K562 (cell line): ENCODE measurements at regions not wholly inside any gene's neighbourhood (a gene's known extent, or its start where the extent isn't known, plus 50 kb on each side); places are given as distances from the start of the nearest gene placed in this dataset.

Experiments used
- ADNP ChIP-seq: fragments of 200-800 bp; sonication (Bioruptor generic); IDR thresholded peaks from 2 replicates; pipeline ENCODE4 v1.6.1; 2016; ENCODE audit warnings: missing genetic modification characterization, missing compliant biosample characterization
- ATF2 ChIP-seq: sonication (generic); formaldehyde crosslinking; IDR thresholded peaks from 2 replicates; pipeline ENCODE4 v1.8.1; 2022; ENCODE audit warnings: missing genetic modification reagents
- CTCF ChIP-seq, 3 experiments: IDR thresholded peaks in 2 of 3; conservative IDR thresholded peaks in 1 of 3; 2 replicates each; pipeline ENCODE4 v1.5.1; 2011 to 2012; ENCODE audit warnings: low read length in 3 of 3, mild to moderate bottlenecking in 3 of 3, control low read depth in 2 of 3, improper control_type of control experiment in 1 of 3, inconsistent platforms in 1 of 3, low read depth in 1 of 3, mixed read lengths in 1 of 3, moderate library complexity in 1 of 3; ENCODE audit not compliant: insufficient read depth in 2 of 3
- EZH2 ChIP-seq: IDR thresholded peaks from 2 replicates; pipeline ENCODE4 v1.6.1; 2012; ENCODE audit warnings: low read depth, mild to moderate bottlenecking, inconsistent platforms, low read length, borderline replicate concordance
- HDAC1 ChIP-seq, 2 experiments: fragments of 450-650 bp; IDR thresholded peaks; 2 replicates each; pipeline ENCODE4 v1.6.1; 2016 to 2017; ENCODE audit warnings: inconsistent platforms in 1 of 2, mild to moderate bottlenecking in 1 of 2, moderate library complexity in 1 of 2
- KDM1A ChIP-seq, 2 experiments: fragments of 450-650 bp; IDR thresholded peaks; 2 replicates each; pipeline ENCODE4 v1.6.1; 2016; ENCODE audit warnings: mild to moderate bottlenecking in 2 of 2
- MAFG ChIP-seq: fragments of 450-650 bp; conservative IDR thresholded peaks from 2 replicates; pipeline ENCODE4 v1.6.1; 2016; ENCODE audit warnings: missing genetic modification characterization, missing compliant biosample characterization
- MAFK ChIP-seq: IDR thresholded peaks from 2 replicates; pipeline ENCODE4 v1.6.1; 2011; ENCODE audit warnings: low read length, improper control_type of control experiment
- POLR2AphosphoS2 ChIP-seq: IDR thresholded peaks from 2 replicates; pipeline ENCODE4 v1.6.1; 2012; ENCODE audit warnings: low read length, improper control_type of control experiment
- POLR2AphosphoS5 ChIP-seq: IDR thresholded peaks from 2 replicates; pipeline ENCODE4 v1.6.1; 2011; ENCODE audit warnings: mild to moderate bottlenecking, low read depth, low read length, moderate library complexity; ENCODE audit not compliant: control insufficient read depth, insufficient read depth
- SPI1 ChIP-seq: IDR thresholded peaks from 2 replicates; pipeline ENCODE4 v1.6.1; 2011; ENCODE audit warnings: low read depth, low read length, control low read depth, borderline replicate concordance
- TARDBP ChIP-seq: fragments of 450-650 bp; IDR thresholded peaks from 2 replicates; pipeline ENCODE4 v1.6.1; 2016
- USF1 ChIP-seq: sonication (generic); formaldehyde crosslinking; IDR thresholded peaks from 2 replicates; pipeline ENCODE4 v1.9.0; 2022; ENCODE audit warnings: mild to moderate bottlenecking, missing genetic modification reagents
- TF ChIP-seq, protein P1 (sequence below): fragments of 450-650 bp; conservative IDR thresholded peaks from 2 replicates; pipeline ENCODE4 v1.6.1; 2016; ENCODE audit warnings: missing genetic modification characterization, low read depth, mild to moderate bottlenecking, control low read depth, missing compliant biosample characterization

DNA sequence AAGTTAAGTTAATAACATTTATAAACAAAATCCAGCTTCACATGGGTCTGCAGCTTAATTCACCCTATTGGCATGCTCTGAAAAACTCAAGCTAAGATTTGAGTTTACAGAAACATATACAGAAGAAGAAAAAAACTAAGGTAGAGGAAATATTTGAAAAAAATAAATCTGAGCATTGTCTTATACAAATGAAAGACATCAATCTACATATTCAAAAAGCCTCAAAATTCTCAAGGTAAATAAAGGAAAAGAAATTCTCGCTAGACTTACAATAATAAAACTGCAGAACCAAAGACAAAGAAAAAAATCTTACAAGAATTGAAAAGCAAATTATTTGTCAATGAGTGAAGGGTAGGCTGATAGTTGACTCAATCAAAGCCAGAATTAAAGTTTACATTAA is 493.4 kb downstream of the CETN3 start:
- TF ChIP-seq CTCF (IDR thresholded peaks at IDR 0.05 in 2 of 3, conservative IDR thresholded peaks at IDR 0.05 in 1 of 3; ENCODE audit: insufficient read depth in 2 of 3, low read depth in 1 of 3, low read length in 3 of 3) (no peak), ATF2 (CRISPR knock-in tag) (no peak), SPI1 (no peak), ADNP (no peak), TARDBP (no peak), HDAC1 (IDR thresholded peaks at IDR 0.05) (no peak), EZH2 (no peak), MAFK (no peak), MAFG (no peak), POLR2AphosphoS5 (no peak), USF1 (CRISPR knock-in tag) (no peak), POLR2AphosphoS2 (no peak), KDM1A (IDR thresholded peaks at IDR 0.05) (no peak)
- TF ChIP-seq, protein P1, sequence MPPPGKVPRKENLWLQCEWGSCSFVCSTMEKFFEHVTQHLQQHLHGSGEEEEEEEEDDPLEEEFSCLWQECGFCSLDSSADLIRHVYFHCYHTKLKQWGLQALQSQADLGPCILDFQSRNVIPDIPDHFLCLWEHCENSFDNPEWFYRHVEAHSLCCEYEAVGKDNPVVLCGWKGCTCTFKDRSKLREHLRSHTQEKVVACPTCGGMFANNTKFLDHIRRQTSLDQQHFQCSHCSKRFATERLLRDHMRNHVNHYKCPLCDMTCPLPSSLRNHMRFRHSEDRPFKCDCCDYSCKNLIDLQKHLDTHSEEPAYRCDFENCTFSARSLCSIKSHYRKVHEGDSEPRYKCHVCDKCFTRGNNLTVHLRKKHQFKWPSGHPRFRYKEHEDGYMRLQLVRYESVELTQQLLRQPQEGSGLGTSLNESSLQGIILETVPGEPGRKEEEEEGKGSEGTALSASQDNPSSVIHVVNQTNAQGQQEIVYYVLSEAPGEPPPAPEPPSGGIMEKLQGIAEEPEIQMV = no peak
